Body of pancreas (tissue), 4 donors: ENCODE measurements at regions not wholly inside any gene's neighbourhood (a gene's known extent, or its start where the extent isn't known, plus 50 kb on each side); places are given as distances from the start of the nearest gene placed in this dataset.

Source experiments
- CTCF ChIP-seq, 7 experiments: fragments of 450-650 bp in 4 of 7; fragments of 200-600 bp in 3 of 7; sonication (generic) in 3 of 7; IDR thresholded peaks; one replicate each; pipeline ENCODE4 v1.5.1; 2016 to 2019; ENCODE audit warnings: antibody characterized with exemption in 7 of 7
- POLR2A ChIP-seq, 3 donors: fragments of 450-650 bp; IDR thresholded peaks; one replicate each; pipeline ENCODE4 v1.6.1; 2016; ENCODE audit warnings: antibody characterized with exemption in 3 of 3, mild to moderate bottlenecking in 2 of 3

- TF ChIP-seq CTCF (IDR thresholded peaks at IDR 0.05) (no peak), POLR2A (IDR thresholded peaks at IDR 0.05) (no peak)
Observed at GRCh38 chr12:67533159-67533558, 115.4 kb upstream of the DYRK2 start.
